KMS-11 (cell line): ENCODE measurements at regions not wholly inside any gene's neighbourhood (a gene's known extent, or its start where the extent isn't known, plus 50 kb on each side); places are given as distances from the start of the nearest gene placed in this dataset.
"Not testable (repeated sequence)": the region's sequence is repeated elsewhere in the genome, so short reads cannot be mapped to it uniquely, and the experiment has no call there.

ENCODE experiments used
- H2AFZ ChIP-seq: fragments of 200-600 bp; sonication (generic); 2 replicates; pipeline ENCODE4 v1.6.1; 2016; ENCODE audit warnings: antibody characterized with exemption, mixed run types, low read depth
- H3K27ac ChIP-seq: fragments of 200-600 bp; sonication (generic); 2 replicates; pipeline ENCODE4 v1.6.1; 2016; ENCODE audit warnings: mild to moderate bottlenecking, mixed run types
- H3K27me3 ChIP-seq: fragments of 200-600 bp; sonication (generic); 2 replicates; pipeline ENCODE4 v1.6.1; 2017; ENCODE audit warnings: mild to moderate bottlenecking, low read depth, mixed run types, moderate library complexity; ENCODE audit not compliant: insufficient read depth
- H3K36me3 ChIP-seq: fragments of 200-600 bp; sonication (generic); 2 replicates; pipeline ENCODE4 v1.6.1; 2017; ENCODE audit warnings: mild to moderate bottlenecking, mixed run types; ENCODE audit not compliant: insufficient read depth
- H3K4me1 ChIP-seq: fragments of 200-600 bp; sonication (generic); 2 replicates; pipeline ENCODE4 v1.6.1; 2016; ENCODE audit warnings: mild to moderate bottlenecking, low read depth, mixed run types; ENCODE audit not compliant: poor library complexity, severe bottlenecking
- H3K4me2 ChIP-seq: fragments of 200-600 bp; sonication (generic); 2 replicates; pipeline ENCODE4 v1.7.0; 2016; ENCODE audit warnings: mild to moderate bottlenecking, mixed run types
- H3K4me3 ChIP-seq: fragments of 200-600 bp; sonication (generic); IDR thresholded peaks from 2 replicates; pipeline ENCODE4 v1.6.1; 2017; ENCODE audit warnings: low read depth, low read length, mixed read lengths; ENCODE audit not compliant: insufficient read depth
- H3K79me2 ChIP-seq: fragments of 200-600 bp; sonication (generic); 2 replicates; pipeline ENCODE4 v1.6.1; 2016; ENCODE audit warnings: low read depth, mixed run types; ENCODE audit not compliant: insufficient read depth
- H3K9ac ChIP-seq: fragments of 200-600 bp; sonication (generic); 2 replicates; pipeline ENCODE4 v1.6.1; 2016; ENCODE audit warnings: mild to moderate bottlenecking, mixed run types
- H4K20me1 ChIP-seq: fragments of 200-600 bp; sonication (generic); 2 replicates; pipeline ENCODE4 v1.6.1; 2016; ENCODE audit warnings: mild to moderate bottlenecking, mixed run types; ENCODE audit not compliant: insufficient read depth
- CTCF ChIP-seq: fragments of 200-600 bp; sonication (generic); conservative IDR thresholded peaks from 2 replicates; pipeline ENCODE4 v1.6.1; 2017; ENCODE audit warnings: low read depth, mild to moderate bottlenecking, antibody characterized with exemption, low read length, moderate library complexity, mixed read lengths

- Histone ChIP-seq H4K20me1 (no peaks in the 10 kb centered on the region), H3K36me3 (no peaks in the 10 kb centered on the region), H3K9ac (no peak overlapping the region), H2AFZ (no peak overlapping the region), H3K27ac (no peak overlapping the region), H3K4me1 (no peaks in the 10 kb centered on the region), H3K4me2 (no peak overlapping the region), H3K4me3 (no peak overlapping the region), H3K27me3 (no peaks in the 10 kb centered on the region), H3K79me2 (no peaks in the 10 kb centered on the region)
- TF ChIP-seq CTCF: no peak
Measured at GRCh38 chr13:64626105-64626504, 2604.0 kb downstream of the PCDH9 start.

- no peaks in the 10 kb centered on the region for H4K20me1 ChIP-seq
- H3K4me2 ChIP-seq: no peak overlapping the region
- no peaks in the 10 kb centered on the region for H3K79me2 ChIP-seq
- H3K4me1 ChIP-seq: no peaks in the 10 kb centered on the region
- H3K27ac ChIP-seq: no peak overlapping the region
- no peak overlapping the region for H3K9ac ChIP-seq
- no peaks in the 10 kb centered on the region for H3K27me3 ChIP-seq
- H2AFZ ChIP-seq: no peak overlapping the region
- TF ChIP-seq CTCF: no peak
- no peak overlapping the region for H3K4me3 ChIP-seq
- no peaks in the 10 kb centered on the region for H3K36me3 ChIP-seq
Measured at GRCh38 chr13:64617231-64617630, 2612.9 kb downstream of the PCDH9 start.

- Histone ChIP-seq H3K9ac (no peak overlapping the region), H3K27ac (no peak overlapping the region), H3K79me2 (no peaks in the 10 kb centered on the region), H3K36me3 (no peaks in the 10 kb centered on the region), H3K4me2 (no peak overlapping the region), H3K4me3 (no peak overlapping the region), H3K4me1 (no peaks in the 10 kb centered on the region), H3K27me3 (no peaks in the 10 kb centered on the region), H2AFZ (no peak overlapping the region), H4K20me1 (no peaks in the 10 kb centered on the region)
- no peak for TF ChIP-seq CTCF
Measured at GRCh38 chr13:64591971-64592370, 2638.2 kb downstream of the PCDH9 start.

- no peak overlapping the region for H3K27ac ChIP-seq
- no peaks in the 10 kb centered on the region for H3K27me3 ChIP-seq
- peaks cover 3% of the 10 kb centered on the region for H3K4me1 ChIP-seq
- H2AFZ ChIP-seq: no peak overlapping the region
- H3K79me2 ChIP-seq: no peaks in the 10 kb centered on the region
- no peak overlapping the region for H3K9ac ChIP-seq
- H3K4me3 ChIP-seq: no peak overlapping the region
- no peak overlapping the region for H3K4me2 ChIP-seq
- no peaks in the 10 kb centered on the region for H3K36me3 ChIP-seq
- TF ChIP-seq CTCF: no peak
- no peaks in the 10 kb centered on the region for H4K20me1 ChIP-seq
Measured at GRCh38 chr13:64579331-64579730, 2650.8 kb downstream of the PCDH9 start.

- TF ChIP-seq CTCF: no peak
- Histone ChIP-seq H3K79me2 (no peaks in the 10 kb centered on the region), H3K4me3 (no peak overlapping the region), H3K9ac (no peak overlapping the region), H3K36me3 (no peaks in the 10 kb centered on the region), H3K27ac (no peak overlapping the region), H3K4me2 (no peak overlapping the region), H3K4me1 (no peaks in the 10 kb centered on the region), H3K27me3 (no peaks in the 10 kb centered on the region), H4K20me1 (no peaks in the 10 kb centered on the region), H2AFZ (no peak overlapping the region)
Measured at GRCh38 chr13:64568748-64569147, 2661.4 kb downstream of the PCDH9 start.

GRCh38 chr13:64558031-64558430, 2672.1 kb downstream of the PCDH9 start:
- H3K27me3 ChIP-seq, H3K4me1 ChIP-seq, H2AFZ ChIP-seq, H3K27ac ChIP-seq, H3K9ac ChIP-seq, H3K4me2 ChIP-seq, H3K79me2 ChIP-seq, H3K36me3 ChIP-seq, H4K20me1 ChIP-seq, H3K4me3 ChIP-seq: not testable (repeated sequence)
